ENCODE measurements at regions not wholly inside any gene's neighbourhood (a gene's known extent, or its start where the extent isn't known, plus 50 kb on each side); places are given as distances from the start of the nearest gene placed in this dataset.

DNA sequence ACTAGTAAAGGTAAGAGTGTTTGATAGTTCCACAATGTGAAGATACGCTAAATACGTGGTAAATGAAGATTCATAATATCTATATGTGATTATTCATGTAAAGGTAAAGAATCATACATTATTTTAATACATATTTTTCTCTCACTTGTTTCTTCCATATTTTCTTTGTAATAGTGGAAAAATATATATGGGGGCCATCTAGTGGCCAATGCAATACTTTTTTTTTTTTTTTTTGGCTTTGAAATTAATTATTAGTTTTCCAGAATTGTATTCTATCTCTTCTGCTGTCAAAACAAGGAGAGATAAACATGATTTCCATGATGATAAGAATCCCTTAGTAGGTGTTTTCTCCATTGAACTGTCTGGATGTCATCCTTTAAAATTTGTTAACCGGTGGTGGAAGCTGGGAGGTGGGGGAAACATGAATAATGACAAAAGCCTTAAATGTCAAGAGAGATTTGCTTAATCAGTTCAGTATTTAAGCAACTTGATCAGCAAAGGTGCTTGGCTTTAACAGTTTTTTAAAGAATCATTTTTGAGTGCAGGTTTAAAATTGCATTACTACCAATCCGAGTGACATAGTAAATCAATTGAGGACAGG lies 508.7 kb upstream of the HTR2C start:
- TF ChIP-seq, protein P1, sequence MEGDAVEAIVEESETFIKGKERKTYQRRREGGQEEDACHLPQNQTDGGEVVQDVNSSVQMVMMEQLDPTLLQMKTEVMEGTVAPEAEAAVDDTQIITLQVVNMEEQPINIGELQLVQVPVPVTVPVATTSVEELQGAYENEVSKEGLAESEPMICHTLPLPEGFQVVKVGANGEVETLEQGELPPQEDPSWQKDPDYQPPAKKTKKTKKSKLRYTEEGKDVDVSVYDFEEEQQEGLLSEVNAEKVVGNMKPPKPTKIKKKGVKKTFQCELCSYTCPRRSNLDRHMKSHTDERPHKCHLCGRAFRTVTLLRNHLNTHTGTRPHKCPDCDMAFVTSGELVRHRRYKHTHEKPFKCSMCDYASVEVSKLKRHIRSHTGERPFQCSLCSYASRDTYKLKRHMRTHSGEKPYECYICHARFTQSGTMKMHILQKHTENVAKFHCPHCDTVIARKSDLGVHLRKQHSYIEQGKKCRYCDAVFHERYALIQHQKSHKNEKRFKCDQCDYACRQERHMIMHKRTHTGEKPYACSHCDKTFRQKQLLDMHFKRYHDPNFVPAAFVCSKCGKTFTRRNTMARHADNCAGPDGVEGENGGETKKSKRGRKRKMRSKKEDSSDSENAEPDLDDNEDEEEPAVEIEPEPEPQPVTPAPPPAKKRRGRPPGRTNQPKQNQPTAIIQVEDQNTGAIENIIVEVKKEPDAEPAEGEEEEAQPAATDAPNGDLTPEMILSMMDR (conservative IDR thresholded peaks at IDR 0.05; ENCODE audit: low read length), result peak; percentile 73
- no peak for TF ChIP-seq EZH2phosphoT487 (IDR thresholded peaks at IDR 0.05; ENCODE audit: borderline replicate concordance, low read depth, low read length)

Measured in OCI-LY7 (cell line).